GM12878 (cell line): ENCODE measurements at regions not wholly inside any gene's neighbourhood (a gene's known extent, or its start where the extent isn't known, plus 50 kb on each side); places are given as distances from the start of the nearest gene placed in this dataset.

Source experiments
- CREM ChIP-seq: IDR thresholded peaks from 2 replicates; pipeline ENCODE4 v1.6.1; 2014; ENCODE audit warnings: antibody characterized with exemption, low read depth
- EED ChIP-seq: sonication (generic); IDR thresholded peaks from 2 replicates; pipeline ENCODE4 v1.6.1; 2016; ENCODE audit warnings: antibody characterized with exemption, low read depth
- ETV6 ChIP-seq, 2 experiments: fragments of 450-650 bp in 1 of 2; IDR thresholded peaks in 1 of 2; conservative IDR thresholded peaks in 1 of 2; 2 replicates each; pipeline ENCODE4 v1.6.1; 2014; ENCODE audit warnings: antibody characterized with exemption in 1 of 2, borderline replicate concordance in 1 of 2, low read depth in 1 of 2, mild to moderate bottlenecking in 1 of 2, moderate library complexity in 1 of 2
- EZH2 ChIP-seq: IDR thresholded peaks from 2 replicates; pipeline ENCODE4 v1.6.1; 2012; ENCODE audit warnings: low read depth, mild to moderate bottlenecking, control low read depth, inconsistent platforms, low read length, borderline replicate concordance; ENCODE audit not compliant: control insufficient read depth
- FOXK2 ChIP-seq: fragments of 450-650 bp; IDR thresholded peaks from 2 replicates; pipeline ENCODE4 v1.6.1; 2017; ENCODE audit warnings: mild to moderate bottlenecking, moderate library complexity
- IKZF1 ChIP-seq: fragments of 450-650 bp; conservative IDR thresholded peaks from 2 replicates; pipeline ENCODE4 v1.6.1; 2017; ENCODE audit warnings: antibody characterized with exemption, mild to moderate bottlenecking
- JUNB ChIP-seq: IDR thresholded peaks from 2 replicates; pipeline ENCODE4 v1.6.1; 2016; ENCODE audit warnings: antibody characterized with exemption, mild to moderate bottlenecking
- LARP7 ChIP-seq: fragments of 450-650 bp; IDR thresholded peaks from 2 replicates; pipeline ENCODE4 v1.6.1; 2017; ENCODE audit warnings: mild to moderate bottlenecking
- MXI1 ChIP-seq: fragments of 150-350 bp; IDR thresholded peaks from 2 replicates; pipeline ENCODE4 v1.6.1; 2011; ENCODE audit warnings: low read depth, mild to moderate bottlenecking, inconsistent platforms, low read length, improper control_type of control experiment
- NFYB ChIP-seq: IDR thresholded peaks from 2 replicates; pipeline ENCODE4 v1.6.1; 2011; ENCODE audit warnings: low read depth, mild to moderate bottlenecking, low read length, improper control_type of control experiment, moderate library complexity; ENCODE audit not compliant: insufficient read depth
- NR2C2 ChIP-seq: IDR thresholded peaks from 2 replicates; pipeline ENCODE4 v1.6.1; 2011; ENCODE audit warnings: borderline replicate concordance, low read depth; ENCODE audit not compliant: control insufficient read depth, insufficient read length
- RAD21 ChIP-seq: IDR thresholded peaks from 2 replicates; pipeline ENCODE4 v1.6.1; 2011; ENCODE audit warnings: mild to moderate bottlenecking, low read depth, low read length, moderate library complexity; ENCODE audit not compliant: insufficient read depth
- RAD51 ChIP-seq: fragments of 450-650 bp; IDR thresholded peaks from 2 replicates; pipeline ENCODE4 v1.6.1; 2016; ENCODE audit warnings: moderate library complexity, mild to moderate bottlenecking, inconsistent platforms
- SRF ChIP-seq, 2 experiments: IDR thresholded peaks; 2 replicates each; pipeline ENCODE4 v1.6.1; 2011; ENCODE audit warnings: low read depth in 2 of 2, low read length in 2 of 2, mild to moderate bottlenecking in 1 of 2, moderate library complexity in 1 of 2
- TARDBP ChIP-seq: IDR thresholded peaks from 2 replicates; pipeline ENCODE4 v1.6.1; 2016; ENCODE audit warnings: borderline replicate concordance
- TBL1XR1 ChIP-seq: IDR thresholded peaks from 2 replicates; pipeline ENCODE4 v1.6.1; 2012; ENCODE audit warnings: low read depth, low read length, improper control_type of control experiment
- TCF12 ChIP-seq: IDR thresholded peaks from 2 replicates; pipeline ENCODE4 v1.6.1; 2011; ENCODE audit warnings: low read depth, mild to moderate bottlenecking, low read length
- YY1 ChIP-seq: IDR thresholded peaks from 2 replicates; pipeline ENCODE4 v1.6.1; 2011; ENCODE audit warnings: low read depth, mild to moderate bottlenecking, low read length
- ZZZ3 ChIP-seq: IDR thresholded peaks from 2 replicates; pipeline ENCODE4 v1.6.1; 2011; ENCODE audit warnings: low read depth; ENCODE audit not compliant: control insufficient read depth, insufficient read length
- TF ChIP-seq, protein P1 (sequence below): IDR thresholded peaks from 2 replicates; pipeline ENCODE4 v1.6.1; 2011; ENCODE audit warnings: mild to moderate bottlenecking, low read depth, low read length, moderate library complexity; ENCODE audit not compliant: insufficient replicate concordance
- TF ChIP-seq, protein P2 (sequence below), 3 experiments: IDR thresholded peaks in 2 of 3; conservative IDR thresholded peaks in 1 of 3; 2 replicates each; pipeline ENCODE4 v1.5.1; 2011; ENCODE audit warnings: low read depth in 3 of 3, low read length in 3 of 3, mild to moderate bottlenecking in 3 of 3, control low read depth in 2 of 3, moderate library complexity in 2 of 3, inconsistent platforms in 1 of 3, mixed read lengths in 1 of 3; ENCODE audit not compliant: control insufficient read depth in 2 of 3, insufficient read depth in 1 of 3; ENCODE audit errors: extremely low read depth in 1 of 3
- TF ChIP-seq, protein P3 (sequence below): fragments of 450-650 bp; IDR thresholded peaks from 2 replicates; pipeline ENCODE4 v1.6.1; 2016; ENCODE audit warnings: mild to moderate bottlenecking, moderate library complexity, borderline replicate concordance
- TF ChIP-seq, protein P4 (sequence below): IDR thresholded peaks from 2 replicates; pipeline ENCODE4 v1.6.1; 2011; ENCODE audit warnings: low read depth, low read length, improper control_type of control experiment, borderline replicate concordance

DNA sequence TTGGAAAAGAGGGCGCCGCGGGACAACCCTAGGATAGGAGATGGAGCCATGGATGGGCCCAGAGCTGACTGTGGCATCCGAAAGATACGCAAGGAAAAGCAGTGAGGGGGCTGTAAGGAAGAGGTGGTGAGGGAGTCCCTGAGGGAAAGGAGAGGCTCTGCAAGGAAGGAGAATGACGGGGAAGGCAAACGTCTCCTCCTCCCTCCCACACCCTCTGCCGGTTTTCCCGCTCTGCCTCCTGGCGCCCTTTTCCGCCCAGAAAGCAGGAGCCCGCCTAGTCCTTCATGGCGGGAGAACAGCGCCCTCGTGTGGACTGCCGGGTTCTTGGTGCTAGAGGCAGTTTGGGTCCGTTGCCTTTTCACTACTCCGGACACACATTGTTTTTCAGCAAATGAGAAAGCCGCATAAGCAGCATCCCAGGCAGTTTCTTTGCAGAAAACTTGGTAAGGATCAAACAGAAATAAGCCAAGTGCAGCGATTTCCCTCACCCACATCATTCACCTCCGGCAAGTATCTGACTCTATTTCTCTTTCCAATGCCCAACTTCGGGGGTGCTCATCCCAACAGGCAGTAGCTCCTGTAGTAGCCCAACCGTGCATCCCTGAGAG lies 200.4 kb downstream of the INO80D start (continued):
- TF ChIP-seq EED: no peak
- TF ChIP-seq MXI1: no peak
- TF ChIP-seq TCF12: no peak
- TF ChIP-seq LARP7: no peak
- TF ChIP-seq, protein P1, sequence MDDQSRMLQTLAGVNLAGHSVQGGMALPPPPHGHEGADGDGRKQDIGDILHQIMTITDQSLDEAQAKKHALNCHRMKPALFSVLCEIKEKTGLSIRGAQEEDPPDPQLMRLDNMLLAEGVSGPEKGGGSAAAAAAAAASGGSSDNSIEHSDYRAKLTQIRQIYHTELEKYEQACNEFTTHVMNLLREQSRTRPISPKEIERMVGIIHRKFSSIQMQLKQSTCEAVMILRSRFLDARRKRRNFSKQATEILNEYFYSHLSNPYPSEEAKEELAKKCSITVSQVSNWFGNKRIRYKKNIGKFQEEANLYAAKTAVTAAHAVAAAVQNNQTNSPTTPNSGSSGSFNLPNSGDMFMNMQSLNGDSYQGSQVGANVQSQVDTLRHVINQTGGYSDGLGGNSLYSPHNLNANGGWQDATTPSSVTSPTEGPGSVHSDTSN: no peak
- TF ChIP-seq RAD51: no peak
- TF ChIP-seq TBL1XR1: no peak
- TF ChIP-seq SRF (IDR thresholded peaks at IDR 0.05; ENCODE audit: low read depth in 2 of 2, low read length in 2 of 2): no peak
- no peak for TF ChIP-seq TARDBP
- TF ChIP-seq FOXK2: no peak
- no peak for TF ChIP-seq EZH2
- no peak for TF ChIP-seq ETV6 (conservative IDR thresholded peaks at IDR 0.05 in 1 of 2, IDR thresholded peaks at IDR 0.05 in 1 of 2; ENCODE audit: borderline replicate concordance in 1 of 2, low read depth in 1 of 2)
- no peak for TF ChIP-seq ZZZ3
- TF ChIP-seq NFYB: no peak
- TF ChIP-seq JUNB: no peak
- TF ChIP-seq, protein P2, sequence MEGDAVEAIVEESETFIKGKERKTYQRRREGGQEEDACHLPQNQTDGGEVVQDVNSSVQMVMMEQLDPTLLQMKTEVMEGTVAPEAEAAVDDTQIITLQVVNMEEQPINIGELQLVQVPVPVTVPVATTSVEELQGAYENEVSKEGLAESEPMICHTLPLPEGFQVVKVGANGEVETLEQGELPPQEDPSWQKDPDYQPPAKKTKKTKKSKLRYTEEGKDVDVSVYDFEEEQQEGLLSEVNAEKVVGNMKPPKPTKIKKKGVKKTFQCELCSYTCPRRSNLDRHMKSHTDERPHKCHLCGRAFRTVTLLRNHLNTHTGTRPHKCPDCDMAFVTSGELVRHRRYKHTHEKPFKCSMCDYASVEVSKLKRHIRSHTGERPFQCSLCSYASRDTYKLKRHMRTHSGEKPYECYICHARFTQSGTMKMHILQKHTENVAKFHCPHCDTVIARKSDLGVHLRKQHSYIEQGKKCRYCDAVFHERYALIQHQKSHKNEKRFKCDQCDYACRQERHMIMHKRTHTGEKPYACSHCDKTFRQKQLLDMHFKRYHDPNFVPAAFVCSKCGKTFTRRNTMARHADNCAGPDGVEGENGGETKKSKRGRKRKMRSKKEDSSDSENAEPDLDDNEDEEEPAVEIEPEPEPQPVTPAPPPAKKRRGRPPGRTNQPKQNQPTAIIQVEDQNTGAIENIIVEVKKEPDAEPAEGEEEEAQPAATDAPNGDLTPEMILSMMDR (IDR thresholded peaks at IDR 0.05 in 2 of 3, conservative IDR thresholded peaks at IDR 0.05 in 1 of 3; ENCODE audit: control insufficient read depth in 2 of 3, extremely low read depth in 1 of 3, insufficient read depth in 1 of 3, low read depth in 3 of 3, low read length in 3 of 3): peak; percentile 82 to 86 (median 85)
- TF ChIP-seq IKZF1: peak; percentile 33; the same call in 1 of the 2 replicates
- TF ChIP-seq, protein P3, sequence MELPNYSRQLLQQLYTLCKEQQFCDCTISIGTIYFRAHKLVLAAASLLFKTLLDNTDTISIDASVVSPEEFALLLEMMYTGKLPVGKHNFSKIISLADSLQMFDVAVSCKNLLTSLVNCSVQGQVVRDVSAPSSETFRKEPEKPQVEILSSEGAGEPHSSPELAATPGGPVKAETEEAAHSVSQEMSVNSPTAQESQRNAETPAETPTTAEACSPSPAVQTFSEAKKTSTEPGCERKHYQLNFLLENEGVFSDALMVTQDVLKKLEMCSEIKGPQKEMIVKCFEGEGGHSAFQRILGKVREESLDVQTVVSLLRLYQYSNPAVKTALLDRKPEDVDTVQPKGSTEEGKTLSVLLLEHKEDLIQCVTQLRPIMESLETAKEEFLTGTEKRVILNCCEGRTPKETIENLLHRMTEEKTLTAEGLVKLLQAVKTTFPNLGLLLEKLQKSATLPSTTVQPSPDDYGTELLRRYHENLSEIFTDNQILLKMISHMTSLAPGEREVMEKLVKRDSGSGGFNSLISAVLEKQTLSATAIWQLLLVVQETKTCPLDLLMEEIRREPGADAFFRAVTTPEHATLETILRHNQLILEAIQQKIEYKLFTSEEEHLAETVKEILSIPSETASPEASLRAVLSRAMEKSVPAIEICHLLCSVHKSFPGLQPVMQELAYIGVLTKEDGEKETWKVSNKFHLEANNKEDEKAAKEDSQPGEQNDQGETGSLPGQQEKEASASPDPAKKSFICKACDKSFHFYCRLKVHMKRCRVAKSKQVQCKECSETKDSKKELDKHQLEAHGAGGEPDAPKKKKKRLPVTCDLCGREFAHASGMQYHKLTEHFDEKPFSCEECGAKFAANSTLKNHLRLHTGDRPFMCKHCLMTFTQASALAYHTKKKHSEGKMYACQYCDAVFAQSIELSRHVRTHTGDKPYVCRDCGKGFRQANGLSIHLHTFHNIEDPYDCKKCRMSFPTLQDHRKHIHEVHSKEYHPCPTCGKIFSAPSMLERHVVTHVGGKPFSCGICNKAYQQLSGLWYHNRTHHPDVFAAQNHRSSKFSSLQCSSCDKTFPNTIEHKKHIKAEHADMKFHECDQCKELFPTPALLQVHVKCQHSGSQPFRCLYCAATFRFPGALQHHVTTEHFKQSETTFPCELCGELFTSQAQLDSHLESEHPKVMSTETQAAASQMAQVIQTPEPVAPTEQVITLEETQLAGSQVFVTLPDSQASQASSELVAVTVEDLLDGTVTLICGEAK: no peak
- TF ChIP-seq CREM: no peak
- TF ChIP-seq RAD21: peak; percentile 87
- TF ChIP-seq YY1: peak; percentile 72
- TF ChIP-seq, protein P4, sequence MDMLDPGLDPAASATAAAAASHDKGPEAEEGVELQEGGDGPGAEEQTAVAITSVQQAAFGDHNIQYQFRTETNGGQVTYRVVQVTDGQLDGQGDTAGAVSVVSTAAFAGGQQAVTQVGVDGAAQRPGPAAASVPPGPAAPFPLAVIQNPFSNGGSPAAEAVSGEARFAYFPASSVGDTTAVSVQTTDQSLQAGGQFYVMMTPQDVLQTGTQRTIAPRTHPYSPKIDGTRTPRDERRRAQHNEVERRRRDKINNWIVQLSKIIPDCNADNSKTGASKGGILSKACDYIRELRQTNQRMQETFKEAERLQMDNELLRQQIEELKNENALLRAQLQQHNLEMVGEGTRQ: no peak
- no peak for TF ChIP-seq NR2C2
